ENCODE measurements at regions not wholly inside any gene's neighbourhood (a gene's known extent, or its start where the extent isn't known, plus 50 kb on each side); places are given as distances from the start of the nearest gene placed in this dataset.
"Not testable (repeated sequence)": the region's sequence is repeated elsewhere in the genome, so short reads cannot be mapped to it uniquely, and the experiment has no call there.

DNA sequence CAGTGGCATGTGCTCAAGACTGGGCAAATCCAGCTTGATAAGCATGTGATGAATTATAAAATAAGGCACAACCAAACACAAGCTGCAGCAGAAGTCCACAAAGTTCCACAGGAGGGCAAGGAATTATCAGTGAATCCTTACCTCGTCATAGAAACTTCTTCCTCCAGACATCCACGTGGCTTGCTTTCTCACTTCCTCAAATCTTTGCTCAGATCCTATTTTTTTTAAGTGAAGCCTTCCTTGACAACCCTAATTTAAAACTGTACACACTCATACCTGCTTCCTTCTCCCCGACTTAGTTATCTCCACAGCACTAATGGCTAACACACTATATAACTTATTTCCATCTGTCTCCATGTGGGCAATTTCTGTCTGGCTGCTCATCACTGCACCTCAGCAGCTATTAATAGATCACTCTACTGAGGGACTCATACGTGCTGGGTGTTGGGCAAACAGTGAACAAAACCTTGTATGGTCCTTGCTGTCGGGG, 320.7 kb downstream of the KLF13 start:
- H3K4me1 Mint-ChIP-seq (ENCODE audit: low read depth); H3K27ac Mint-ChIP-seq; H3K9me3 Mint-ChIP-seq; intact Hi-C loops (cut with micrococcal nuclease); H3K36me3 Mint-ChIP-seq (ENCODE audit: low read depth); DNase-seq (ENCODE audit: low spot score); H3K4me3 Mint-ChIP-seq (ENCODE audit: low read depth): not testable (repeated sequence)
- peaks cover 26% of the 10 kb centered on the region for H3K27me3 Mint-ChIP-seq (ENCODE audit: low read depth)

DNA sequence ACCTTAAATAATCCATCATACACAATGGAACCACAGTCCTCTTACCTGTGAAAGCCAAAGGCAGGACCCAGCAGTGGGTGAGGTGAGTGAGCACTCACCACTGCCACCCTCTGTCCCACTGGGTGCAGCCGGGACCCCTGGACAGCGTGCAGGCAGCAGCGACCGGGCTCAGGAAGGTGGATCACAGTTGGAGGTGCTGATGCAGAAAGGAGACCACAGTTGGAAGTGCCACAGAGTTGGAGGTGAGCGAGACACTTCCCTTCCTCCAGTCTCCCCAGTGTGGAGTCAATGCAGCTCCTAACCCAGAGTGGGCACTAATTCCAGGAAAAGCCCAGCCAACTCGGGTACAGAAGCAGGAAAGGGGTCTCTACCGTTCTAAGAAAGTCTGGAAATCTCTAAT, 323.0 kb downstream of the KLF13 start:
- not testable (repeated sequence) for H3K4me3 Mint-ChIP-seq (ENCODE audit: low read depth); H3K27ac Mint-ChIP-seq; H3K9me3 Mint-ChIP-seq; H3K4me1 Mint-ChIP-seq (ENCODE audit: low read depth); H3K36me3 Mint-ChIP-seq (ENCODE audit: low read depth); DNase-seq (ENCODE audit: low spot score)
- intact Hi-C loops (cut with micrococcal nuclease): loop anchor here (5.0 kb wide), 1 partner anchor 223 kb away; the partner anchor contains the start of gene OTUD7A
- peaks cover 21% of the 10 kb centered on the region for H3K27me3 Mint-ChIP-seq (ENCODE audit: low read depth)

DNA sequence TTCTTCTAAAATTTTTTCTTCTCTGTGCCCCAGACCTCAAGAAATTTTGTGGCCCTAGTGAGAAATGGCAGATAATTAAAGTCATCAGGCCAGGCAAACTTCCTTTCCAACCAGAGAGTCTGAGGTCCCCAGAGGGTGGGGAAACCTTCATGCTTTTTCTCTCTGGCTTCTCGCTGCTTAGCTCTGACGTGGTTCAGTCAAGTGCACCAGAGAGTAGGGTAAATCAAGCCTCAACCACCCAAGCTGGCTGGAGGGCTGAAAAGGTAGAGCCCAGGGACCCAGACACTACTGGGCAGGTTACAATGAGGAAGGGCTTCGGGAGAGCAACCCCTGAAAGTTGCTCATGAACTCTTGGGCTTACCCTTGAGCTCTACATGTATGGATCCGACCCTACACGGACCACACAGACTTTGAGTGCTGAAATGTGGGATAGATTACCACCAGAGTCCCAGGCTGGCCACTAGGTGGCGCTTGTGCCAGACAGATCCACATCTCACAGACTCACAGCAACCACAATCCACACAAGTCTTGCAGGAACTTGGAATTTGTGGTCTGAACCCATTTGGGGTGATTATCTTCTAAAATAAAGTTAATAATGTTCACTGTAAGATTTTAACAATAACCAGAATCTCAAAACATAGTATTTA, 323.5 kb downstream of the KLF13 start:
- not testable (repeated sequence) for H3K9me3 Mint-ChIP-seq

DNA sequence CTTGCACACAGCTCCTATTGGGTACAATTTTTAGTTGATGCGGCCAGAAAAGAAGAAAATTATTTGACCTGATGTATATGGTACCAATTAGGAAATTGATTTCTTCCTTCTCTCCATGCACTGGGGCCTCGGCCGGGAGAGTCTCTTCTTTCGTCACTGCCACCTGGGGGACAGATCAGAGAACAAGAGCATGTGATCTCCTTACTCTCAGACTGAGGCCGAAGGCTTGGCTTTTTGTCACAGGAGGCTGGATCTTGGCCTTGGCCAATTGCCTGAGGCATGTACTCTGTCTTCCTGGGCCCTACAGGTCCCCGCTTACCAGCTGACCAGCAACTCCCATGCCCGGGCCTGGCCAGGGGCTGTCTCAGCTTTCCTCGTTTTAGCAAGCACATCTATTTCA, 330.3 kb downstream of the KLF13 start:
- DNase-seq (ENCODE audit: low spot score); H3K4me1 Mint-ChIP-seq (ENCODE audit: low read depth); H3K4me3 Mint-ChIP-seq (ENCODE audit: low read depth); H3K27ac Mint-ChIP-seq; H3K9me3 Mint-ChIP-seq; intact Hi-C loops (cut with micrococcal nuclease); H3K27me3 Mint-ChIP-seq (ENCODE audit: low read depth); H3K36me3 Mint-ChIP-seq (ENCODE audit: low read depth): not testable (repeated sequence)

More for the DNA sequence above, 323.5 kb downstream of the KLF13 start:
- peak; percentile 30 for DNase-seq (ENCODE audit: low spot score)
- not testable (repeated sequence) for H3K36me3 Mint-ChIP-seq (ENCODE audit: low read depth); H3K27ac Mint-ChIP-seq; H3K4me3 Mint-ChIP-seq (ENCODE audit: low read depth); H3K4me1 Mint-ChIP-seq (ENCODE audit: low read depth)
- H3K27me3 Mint-ChIP-seq (ENCODE audit: low read depth): peaks cover 21% of the 10 kb centered on the region
- intact Hi-C loops (cut with micrococcal nuclease): loop anchor here (5.0 kb wide), 1 partner anchor 222 kb away; the partner anchor contains the start of gene OTUD7A

DNA sequence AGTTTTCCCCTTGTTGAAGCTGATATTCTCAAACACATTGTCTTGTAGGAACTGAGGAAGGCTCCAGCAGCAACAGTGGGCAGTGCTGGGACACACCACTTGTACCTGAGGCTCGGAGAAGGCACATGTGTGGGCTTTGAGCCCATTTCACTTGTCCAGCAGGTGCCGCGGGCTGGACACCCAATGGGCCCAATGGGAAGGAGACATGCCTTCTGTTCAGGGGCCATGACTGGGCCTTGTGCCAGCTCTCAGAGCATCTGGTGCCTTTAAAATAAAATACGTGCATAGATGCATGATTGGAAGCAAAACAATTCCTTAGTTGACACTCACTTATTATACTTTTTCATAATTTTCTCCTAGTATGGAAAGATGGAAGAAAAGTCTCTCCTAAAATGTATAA, 334.2 kb downstream of the KLF13 start:
- no peaks in the 10 kb centered on the region for H3K4me1 Mint-ChIP-seq (ENCODE audit: low read depth)
- no peak overlapping the region for H3K27ac Mint-ChIP-seq
- H3K27me3 Mint-ChIP-seq (ENCODE audit: low read depth): peaks cover 2% of the 10 kb centered on the region
- intact Hi-C loops (cut with micrococcal nuclease): no loop called here
- no peaks in the 10 kb centered on the region for H3K9me3 Mint-ChIP-seq
- DNase-seq (ENCODE audit: low spot score): no peak
- H3K36me3 Mint-ChIP-seq (ENCODE audit: low read depth): no peaks in the 10 kb centered on the region
- no peak overlapping the region for H3K4me3 Mint-ChIP-seq (ENCODE audit: low read depth)

DNA sequence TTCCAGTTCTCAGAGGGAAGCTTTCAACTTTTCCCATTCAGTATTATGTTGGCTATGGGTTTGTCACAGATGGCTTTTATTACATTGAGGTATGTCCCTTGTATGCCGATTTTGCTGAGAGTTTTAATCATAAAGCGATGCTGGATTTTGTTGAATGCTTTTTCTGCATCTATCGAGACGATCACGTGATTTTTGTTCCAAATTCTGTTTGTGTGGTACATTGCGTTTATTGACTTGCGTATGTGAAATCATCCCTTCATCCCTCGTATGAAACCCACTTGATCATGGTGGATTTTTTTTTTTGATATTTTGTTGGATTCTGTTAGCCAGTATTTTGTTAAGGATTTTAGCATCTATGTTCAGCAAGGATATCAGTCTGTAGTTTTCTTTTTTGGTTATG, 339.1 kb downstream of the KLF13 start:
- H3K36me3 Mint-ChIP-seq (ENCODE audit: low read depth); H3K27ac Mint-ChIP-seq; H3K4me1 Mint-ChIP-seq (ENCODE audit: low read depth); intact Hi-C loops (cut with micrococcal nuclease); DNase-seq (ENCODE audit: low spot score); H3K4me3 Mint-ChIP-seq (ENCODE audit: low read depth); H3K9me3 Mint-ChIP-seq; H3K27me3 Mint-ChIP-seq (ENCODE audit: low read depth): not testable (repeated sequence)

DNA sequence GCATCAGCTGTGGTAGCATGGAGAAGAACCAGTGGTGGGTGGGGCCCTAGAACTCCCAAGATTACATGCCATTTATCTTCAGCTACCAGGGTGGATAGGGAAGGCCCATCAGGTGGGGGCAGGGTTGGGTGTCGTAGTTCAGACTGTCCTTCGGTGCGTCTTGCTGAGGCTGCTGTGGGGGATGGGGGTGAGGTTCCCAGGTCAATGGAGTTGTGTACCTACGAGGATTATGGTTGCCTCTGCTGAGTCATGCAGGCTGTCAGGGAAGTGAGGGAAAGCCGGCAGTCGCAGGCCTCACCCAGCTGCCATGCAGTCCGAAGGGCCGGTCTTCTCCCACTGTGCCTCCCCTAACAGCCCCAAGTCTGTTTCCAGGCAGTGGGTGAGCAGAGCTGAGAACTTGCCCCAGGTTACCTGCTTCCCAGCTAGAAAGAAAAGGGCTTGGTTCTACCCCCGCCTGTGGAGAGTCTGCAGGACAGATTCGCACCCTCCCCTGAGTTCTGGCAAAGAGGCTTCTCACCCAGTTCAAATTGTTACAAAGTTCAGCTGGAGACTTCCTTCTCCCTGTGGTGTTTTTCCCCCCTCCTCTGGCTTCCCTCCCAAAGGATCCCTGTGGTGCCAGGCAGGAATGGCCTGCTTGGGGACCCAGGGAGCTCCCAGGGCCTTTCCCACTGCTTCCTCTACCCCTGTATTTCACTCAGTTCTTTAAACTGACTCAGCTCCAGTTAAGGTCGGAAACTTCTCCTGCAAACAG, 342.7 kb downstream of the KLF13 start:
- H3K9me3 Mint-ChIP-seq; H3K4me1 Mint-ChIP-seq (ENCODE audit: low read depth); H3K27me3 Mint-ChIP-seq (ENCODE audit: low read depth); H3K36me3 Mint-ChIP-seq (ENCODE audit: low read depth); intact Hi-C loops (cut with micrococcal nuclease); H3K27ac Mint-ChIP-seq; DNase-seq (ENCODE audit: low spot score); H3K4me3 Mint-ChIP-seq (ENCODE audit: low read depth): not testable (repeated sequence)

DNA sequence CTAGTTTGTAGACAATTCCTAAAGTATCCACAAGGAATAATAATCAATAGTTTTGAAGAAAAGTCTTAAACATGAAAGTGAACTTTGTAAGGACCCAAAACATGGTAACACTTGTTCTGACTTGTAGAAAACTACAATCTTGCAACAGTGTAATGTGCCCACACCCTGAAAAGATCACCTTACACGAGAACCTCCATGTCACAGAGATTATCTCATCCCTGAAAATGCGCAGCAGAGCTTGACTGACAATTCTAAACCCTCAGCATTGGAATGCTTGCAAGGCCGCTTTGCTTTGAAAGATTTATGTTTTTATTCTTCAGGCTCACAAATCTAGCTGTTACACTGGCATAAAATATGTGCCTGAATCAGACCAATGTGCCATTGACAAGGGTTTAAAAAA, 346.6 kb downstream of the KLF13 start:
- H3K27me3 Mint-ChIP-seq (ENCODE audit: low read depth); H3K4me3 Mint-ChIP-seq (ENCODE audit: low read depth); H3K27ac Mint-ChIP-seq; H3K9me3 Mint-ChIP-seq; DNase-seq (ENCODE audit: low spot score); H3K4me1 Mint-ChIP-seq (ENCODE audit: low read depth); intact Hi-C loops (cut with micrococcal nuclease); H3K36me3 Mint-ChIP-seq (ENCODE audit: low read depth): not testable (repeated sequence)

DNA sequence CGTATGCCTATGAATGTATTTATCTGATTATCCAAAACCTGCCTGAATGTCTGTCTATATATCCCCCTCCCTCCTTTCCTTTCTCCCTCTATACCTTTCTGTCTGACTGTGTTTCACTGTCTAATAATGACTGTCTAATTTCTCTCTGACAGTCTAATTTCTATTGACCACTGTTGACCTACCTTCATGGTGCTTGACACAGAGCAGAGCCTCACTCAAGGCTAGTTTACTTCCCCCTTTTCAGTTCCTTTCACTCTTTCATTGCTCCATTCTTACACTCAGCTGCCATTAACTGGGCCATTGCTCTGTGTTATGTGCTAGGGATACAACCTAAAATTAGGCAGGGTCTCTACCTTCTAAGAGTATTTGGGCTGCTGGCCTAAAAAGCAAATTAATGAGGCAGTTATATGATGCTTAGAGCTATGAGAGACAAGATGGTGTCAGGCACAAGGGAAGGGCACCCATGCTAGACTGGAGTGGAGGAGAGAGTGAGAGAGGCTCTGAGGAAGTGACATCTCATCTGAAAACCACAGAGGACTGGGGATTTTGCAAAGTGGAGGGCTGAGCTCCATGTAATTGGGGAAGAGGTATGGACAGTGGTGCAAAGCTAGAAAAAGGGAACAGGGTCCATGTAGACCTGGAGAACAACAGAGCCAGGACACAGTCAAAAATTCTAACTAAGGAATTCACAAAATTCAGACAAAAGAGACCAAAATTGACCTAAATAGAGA, 348.6 kb upstream of the CHRNA7 start:
- intact Hi-C loops (cut with micrococcal nuclease); H3K4me3 Mint-ChIP-seq (ENCODE audit: low read depth); H3K9me3 Mint-ChIP-seq; H3K27me3 Mint-ChIP-seq (ENCODE audit: low read depth); H3K36me3 Mint-ChIP-seq (ENCODE audit: low read depth); H3K27ac Mint-ChIP-seq; H3K4me1 Mint-ChIP-seq (ENCODE audit: low read depth); DNase-seq (ENCODE audit: low spot score): not testable (repeated sequence)

DNA sequence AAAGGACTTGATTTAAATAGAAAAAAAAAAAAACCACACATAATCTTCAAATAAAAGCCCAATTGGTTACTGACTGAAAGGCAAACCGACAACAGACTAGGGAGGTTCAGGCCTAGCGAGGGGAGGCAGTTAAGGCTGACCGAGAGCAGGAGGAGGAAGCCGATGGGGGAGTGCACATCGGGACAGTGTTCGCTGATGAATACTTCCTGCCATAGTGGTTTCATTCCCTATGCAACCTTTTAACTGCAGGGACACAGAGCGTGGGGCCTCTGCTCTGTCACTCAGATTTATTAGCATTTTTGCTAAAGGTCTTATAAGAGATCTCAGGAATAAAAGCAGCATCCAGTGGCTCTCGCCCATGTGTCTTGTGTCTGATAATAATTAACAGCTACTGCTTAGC, 343.2 kb upstream of the CHRNA7 start:
- H3K36me3 Mint-ChIP-seq (ENCODE audit: low read depth); H3K27ac Mint-ChIP-seq; intact Hi-C loops (cut with micrococcal nuclease); H3K9me3 Mint-ChIP-seq; H3K4me1 Mint-ChIP-seq (ENCODE audit: low read depth); H3K27me3 Mint-ChIP-seq (ENCODE audit: low read depth); H3K4me3 Mint-ChIP-seq (ENCODE audit: low read depth); DNase-seq (ENCODE audit: low spot score): not testable (repeated sequence)

DNA sequence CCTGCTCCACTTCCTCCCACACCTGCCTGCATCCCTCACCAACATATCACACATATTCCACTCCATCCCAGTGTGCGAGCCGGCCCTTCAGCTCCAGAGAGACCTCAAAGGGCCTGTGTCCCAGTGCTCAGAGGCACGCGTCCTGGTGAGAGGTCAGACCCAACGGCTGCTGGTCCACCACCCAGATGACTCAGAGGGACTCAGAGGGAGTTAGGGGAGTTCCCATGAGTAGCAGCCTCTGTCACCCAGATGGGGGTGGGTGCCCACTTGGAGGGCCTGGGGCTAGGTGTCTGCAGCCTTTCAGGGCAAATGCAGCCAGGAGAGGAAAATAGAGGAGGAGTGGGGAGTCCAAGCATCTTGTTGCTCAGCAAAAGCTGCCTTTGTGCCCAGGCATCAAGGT, 333.8 kb upstream of the CHRNA7 start:
- H3K27me3 Mint-ChIP-seq (ENCODE audit: low read depth); H3K4me1 Mint-ChIP-seq (ENCODE audit: low read depth); DNase-seq (ENCODE audit: low spot score); H3K36me3 Mint-ChIP-seq (ENCODE audit: low read depth); intact Hi-C loops (cut with micrococcal nuclease); H3K27ac Mint-ChIP-seq; H3K4me3 Mint-ChIP-seq (ENCODE audit: low read depth); H3K9me3 Mint-ChIP-seq: not testable (repeated sequence)

DNA sequence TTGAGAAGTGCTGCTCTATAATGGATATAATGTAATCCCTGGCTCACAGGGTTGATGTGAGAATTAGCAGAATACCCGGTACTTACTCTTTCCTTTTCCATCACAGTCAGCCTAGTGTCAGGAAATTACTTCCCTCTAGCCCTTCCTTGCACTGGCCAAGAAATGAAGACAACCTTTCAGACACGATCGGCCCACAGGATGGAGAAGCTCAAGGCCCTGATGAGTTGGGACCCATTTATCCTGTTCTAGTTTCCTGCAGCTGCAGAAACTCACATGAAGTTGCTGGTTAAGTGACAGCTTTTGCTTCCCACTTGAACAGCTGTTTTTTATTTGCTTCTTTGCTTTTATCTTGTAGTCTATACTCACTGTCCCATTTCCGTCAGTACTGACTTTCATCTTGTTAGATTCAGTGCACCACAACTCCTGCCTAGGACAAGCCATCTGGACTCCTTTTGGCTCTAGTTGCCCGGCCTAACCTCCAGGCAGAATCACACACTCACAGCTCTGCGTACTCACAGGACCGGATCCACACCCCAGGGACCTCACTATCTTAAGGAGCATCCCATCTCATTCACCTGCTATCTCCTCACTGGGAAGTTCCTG, 325.1 kb upstream of the CHRNA7 start:
- H3K27me3 Mint-ChIP-seq (ENCODE audit: low read depth); H3K27ac Mint-ChIP-seq; H3K4me3 Mint-ChIP-seq (ENCODE audit: low read depth); DNase-seq (ENCODE audit: low spot score); H3K36me3 Mint-ChIP-seq (ENCODE audit: low read depth); H3K4me1 Mint-ChIP-seq (ENCODE audit: low read depth); H3K9me3 Mint-ChIP-seq; intact Hi-C loops (cut with micrococcal nuclease): not testable (repeated sequence)
